LHCN-M2 (cell line): ENCODE measurements at regions not wholly inside any gene's neighbourhood (a gene's known extent, or its start where the extent isn't known, plus 50 kb on each side); places are given as distances from the start of the nearest gene placed in this dataset.

Source experiments
- DNase-seq: peaks from one replicate; pipeline ENCODE4 v3.0.0-alpha.2; 2012; ENCODE audit warnings: low read depth

GRCh38 chr14:26926585-26926984, 328.8 kb upstream of the NOVA1 start:
- DNase-seq: no peak

- no peak for DNase-seq
These were observed 330.2 kb upstream of the NOVA1 start for GRCh38 chr14:26928019-26928418.

GRCh38 chr14:26929361-26929760, 331.5 kb upstream of the NOVA1 start:
- DNase-seq: no peak

GRCh38 chr14:26930576-26930975, 332.7 kb upstream of the NOVA1 start:
- DNase-seq: no peak

- DNase-seq: no peak
These were observed 334.8 kb upstream of the NOVA1 start for GRCh38 chr14:26932606-26933005.

- DNase-seq: no peak
These were observed 335.6 kb upstream of the NOVA1 start for GRCh38 chr14:26933431-26933830.

- no peak for DNase-seq
These were observed 336.3 kb upstream of the NOVA1 start for GRCh38 chr14:26934151-26934550.

- DNase-seq: no peak
These were observed 337.9 kb upstream of the NOVA1 start for GRCh38 chr14:26935733-26936132.

GRCh38 chr14:26938054-26938453, 340.2 kb upstream of the NOVA1 start:
- no peak for DNase-seq

- no peak for DNase-seq
These were observed 341.9 kb upstream of the NOVA1 start for GRCh38 chr14:26939755-26940154.

- DNase-seq: no peak
These were observed 343.7 kb upstream of the NOVA1 start for GRCh38 chr14:26941521-26941920.

GRCh38 chr14:26947265-26947664, 349.4 kb upstream of the NOVA1 start:
- no peak for DNase-seq

GRCh38 chr14:26959437-26959836, 361.6 kb upstream of the NOVA1 start:
- DNase-seq: no peak

- no peak for DNase-seq
These were observed 362.3 kb upstream of the NOVA1 start for GRCh38 chr14:26959972-26960660.

- no peak for DNase-seq
These were observed 365.9 kb upstream of the NOVA1 start for GRCh38 chr14:26963711-26964110.

- no peak for DNase-seq
These were observed 367.7 kb upstream of the NOVA1 start for GRCh38 chr14:26965490-26965889.

GRCh38 chr14:26966908-26967307, 369.1 kb upstream of the NOVA1 start:
- no peak for DNase-seq

- no peak for DNase-seq
These were observed 377.1 kb upstream of the NOVA1 start for GRCh38 chr14:26974965-26975364.

GRCh38 chr14:26982071-26982470, 384.2 kb upstream of the NOVA1 start:
- DNase-seq: no peak

GRCh38 chr14:26984311-26985177, 386.7 kb upstream of the NOVA1 start:
- DNase-seq: peak; percentile 41

GRCh38 chr14:26987744-26988363, 390.0 kb upstream of the NOVA1 start:
- DNase-seq: no peak

GRCh38 chr14:26990946-26991345, 393.1 kb upstream of the NOVA1 start:
- DNase-seq: no peak
